ENCODE measurements at regions not wholly inside any gene's neighbourhood (a gene's known extent, or its start where the extent isn't known, plus 50 kb on each side); places are given as distances from the start of the nearest gene placed in this dataset.

DNA sequence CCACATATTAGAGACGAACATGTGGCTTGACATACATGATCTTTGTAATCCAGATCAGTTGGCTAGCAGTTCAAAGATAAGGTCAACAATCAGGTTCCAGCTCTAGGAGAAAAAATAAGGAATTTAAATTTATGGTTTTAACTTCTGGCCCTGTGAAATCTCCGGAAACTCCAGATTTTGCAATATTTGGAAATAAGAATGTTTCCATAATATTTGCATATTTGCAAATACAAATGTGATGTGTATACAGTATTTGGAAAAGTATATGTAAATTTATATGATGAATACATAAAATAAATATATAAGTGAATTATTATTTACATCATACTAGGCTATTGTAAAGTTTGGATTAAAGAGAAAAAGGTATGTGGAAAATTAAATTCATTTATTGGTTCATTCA, 97.1 kb downstream of the KCNJ2 start:
- TF ChIP-seq POLR2A (IDR thresholded peaks at IDR 0.05), result no peak
- TF ChIP-seq CTCF (IDR thresholded peaks at IDR 0.05), result no peak
- TF ChIP-seq EP300 (IDR thresholded peaks at IDR 0.05), result no peak

All from ovary (tissue), 3 donors.